ENCODE measurements at regions not wholly inside any gene's neighbourhood (a gene's known extent, or its start where the extent isn't known, plus 50 kb on each side); places are given as distances from the start of the nearest gene placed in this dataset.
"Not testable (repeated sequence)": the region's sequence is repeated elsewhere in the genome, so short reads cannot be mapped to it uniquely, and the experiment has no call there.

DNA sequence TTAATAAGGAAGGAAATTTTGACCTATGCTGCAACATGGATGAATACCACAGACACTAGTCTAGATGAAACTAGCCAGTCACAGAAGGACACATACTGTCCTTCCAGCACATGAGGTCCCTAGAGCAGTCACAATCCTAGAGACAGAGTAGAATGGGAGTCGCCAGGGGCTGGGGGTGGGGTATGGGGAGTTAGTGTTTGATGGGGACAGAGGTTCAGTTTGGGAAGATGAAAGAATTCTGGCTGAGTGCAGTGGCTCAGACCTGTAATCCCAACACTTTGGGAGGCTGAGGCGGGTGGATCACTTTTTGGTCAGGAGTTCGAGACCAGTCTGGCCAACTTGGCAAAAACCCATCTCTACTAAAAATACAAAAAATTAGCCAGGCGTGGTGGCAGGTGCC lies 99.2 kb downstream of the TPRA1 start:
- Histone ChIP-seq H3K27me3 (peaks cover 0 to 21% of the 10 kb centered on the region in 2 donors), H3K4me1 (no peaks in the 10 kb centered on the region), H3K36me3 (no peaks in the 10 kb centered on the region), H3K27ac (no peak overlapping the region), H3K9me3 (no peaks in the 10 kb centered on the region), H3K4me3 (no peak overlapping the region)
- no peak for DNase-seq
- no peak for TF ChIP-seq CTCF (IDR thresholded peaks at IDR 0.05)
- intact Hi-C loops (cut with DNase I; ENCODE audit: low total_unique reads), result no loop called here

DNA sequence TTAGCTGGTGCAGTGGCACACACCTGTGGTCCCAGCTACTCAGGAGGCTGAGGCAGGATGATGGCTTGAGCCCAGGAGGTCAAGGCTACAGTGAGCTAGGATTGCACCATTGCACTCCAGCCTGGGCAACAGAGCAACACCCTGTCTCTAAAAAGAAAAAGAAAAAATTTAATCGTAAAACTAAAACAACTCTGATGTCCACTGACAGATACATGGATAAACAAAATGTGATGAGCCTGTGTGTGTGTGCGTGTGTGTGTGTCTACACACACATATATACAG lies 99.6 kb downstream of the TPRA1 start:
- H3K36me3 ChIP-seq; DNase-seq; H3K4me3 ChIP-seq; H3K4me1 ChIP-seq; intact Hi-C loops (cut with DNase I; ENCODE audit: low total_unique reads); H3K9me3 ChIP-seq; H3K27ac ChIP-seq: not testable (repeated sequence)
- peaks cover 0 to 21% of the 10 kb centered on the region in 2 donors for H3K27me3 ChIP-seq

GRCh38 chr3:127490271-127491023 lies 100.1 kb downstream of the TPRA1 start:
- no peaks in the 10 kb centered on the region for H3K36me3 ChIP-seq
- H3K27ac ChIP-seq, result no peak overlapping the region
- no peak overlapping the region for H3K4me3 ChIP-seq
- peaks cover 0 to 21% of the 10 kb centered on the region in 2 donors for H3K27me3 ChIP-seq
- no peaks in the 10 kb centered on the region for H3K9me3 ChIP-seq
- no peak for TF ChIP-seq CTCF (IDR thresholded peaks at IDR 0.05)
- H3K4me1 ChIP-seq, result no peaks in the 10 kb centered on the region
- intact Hi-C loops (cut with DNase I; ENCODE audit: low total_unique reads), result no loop called here
- DNase-seq, result no peak

GRCh38 chr3:127489357-127489756 lies 101.2 kb downstream of the TPRA1 start:
- intact Hi-C loops (cut with DNase I; ENCODE audit: low total_unique reads), result no loop called here
- no peaks in the 10 kb centered on the region for H3K4me1 ChIP-seq
- H3K27ac ChIP-seq, result no peak overlapping the region
- peaks cover 0 to 21% of the 10 kb centered on the region in 2 donors for H3K27me3 ChIP-seq
- no peaks in the 10 kb centered on the region for H3K9me3 ChIP-seq
- no peak for DNase-seq
- H3K36me3 ChIP-seq, result no peaks in the 10 kb centered on the region
- no peak for TF ChIP-seq CTCF (IDR thresholded peaks at IDR 0.05)
- H3K4me3 ChIP-seq, result no peak overlapping the region

- Histone ChIP-seq H3K27ac (no peak overlapping the region), H3K36me3 (no peaks in the 10 kb centered on the region), H3K27me3 (peaks cover 0 to 26% of the 10 kb centered on the region in 2 donors), H3K9me3 (no peaks in the 10 kb centered on the region), H3K4me1 (no peaks in the 10 kb centered on the region), H3K4me3 (no peak overlapping the region)
- intact Hi-C loops (cut with DNase I; ENCODE audit: low total_unique reads), result no loop called here
- TF ChIP-seq CTCF (IDR thresholded peaks at IDR 0.05), result no peak
- DNase-seq, result no peak
These were observed 101.8 kb downstream of the TPRA1 start for GRCh38 chr3:127488740-127489139.

GRCh38 chr3:127488141-127488672 lies 102.3 kb downstream of the TPRA1 start:
- no peaks in the 10 kb centered on the region for H3K36me3 ChIP-seq
- intact Hi-C loops (cut with DNase I; ENCODE audit: low total_unique reads), result no loop called here
- peaks cover 0 to 26% of the 10 kb centered on the region in 2 donors for H3K27me3 ChIP-seq
- H3K4me3 ChIP-seq, result no peak overlapping the region
- H3K4me1 ChIP-seq, result no peaks in the 10 kb centered on the region
- TF ChIP-seq CTCF (IDR thresholded peaks at IDR 0.05), result no peak
- DNase-seq, result no peak
- no peak overlapping the region for H3K27ac ChIP-seq
- H3K9me3 ChIP-seq, result no peaks in the 10 kb centered on the region
